ENCODE measurements at regions not wholly inside any gene's neighbourhood (a gene's known extent, or its start where the extent isn't known, plus 50 kb on each side); places are given as distances from the start of the nearest gene placed in this dataset.

GRCh38 chrX:128310912-128311311 lies 258.7 kb upstream of the ACTRT1 start:
- Histone ChIP-seq H3K4me2 (ENCODE audit: low read depth, low read length, poor library complexity, severe bottlenecking) (no peak overlapping the region), H3K4me3 (ENCODE audit: insufficient read depth, low read length, poor library complexity, severe bottlenecking) (no peak overlapping the region), H3K9me2 (replicated peaks; ENCODE audit: insufficient read depth, low read length) (no peaks in the 10 kb centered on the region), H3K27ac (ENCODE audit: low read depth, low read length) (no peak overlapping the region), H3K79me2 (ENCODE audit: insufficient read depth, low read length) (no peaks in the 10 kb centered on the region), H3K9ac (ENCODE audit: low read length) (no peak overlapping the region), H2AFZ (ENCODE audit: low read depth, low read length, severe bottlenecking) (no peak overlapping the region), H4K20me1 (ENCODE audit: low read depth, low read length) (no peaks in the 10 kb centered on the region), H3F3A (ENCODE audit: insufficient read depth) (no peaks in the 10 kb centered on the region), H3K9me3 (ENCODE audit: insufficient read depth, low read length) (no peaks in the 10 kb centered on the region), H3K27me3 (ENCODE audit: low read length) (no peaks in the 10 kb centered on the region), H3K36me3 (ENCODE audit: low read length) (no peaks in the 10 kb centered on the region)
- no peak for TF ChIP-seq EZH2phosphoT487 (conservative IDR thresholded peaks at IDR 0.05; ENCODE audit: low read length)
- TF ChIP-seq CTCF (IDR thresholded peaks at IDR 0.05; ENCODE audit: insufficient read depth, low read length, poor library complexity, severe bottlenecking) = no peak

GRCh38 chrX:128309311-128309710 lies 257.1 kb upstream of the ACTRT1 start:
- no peak overlapping the region for H2AFZ ChIP-seq (ENCODE audit: low read depth, low read length, severe bottlenecking)
- H3K9me2 ChIP-seq (replicated peaks; ENCODE audit: insufficient read depth, low read length) = no peaks in the 10 kb centered on the region
- no peak for TF ChIP-seq CTCF (IDR thresholded peaks at IDR 0.05; ENCODE audit: insufficient read depth, low read length, poor library complexity, severe bottlenecking)
- no peak for TF ChIP-seq EZH2phosphoT487 (conservative IDR thresholded peaks at IDR 0.05; ENCODE audit: low read length)
- H4K20me1 ChIP-seq (ENCODE audit: low read depth, low read length) = no peaks in the 10 kb centered on the region
- no peak overlapping the region for H3K4me2 ChIP-seq (ENCODE audit: low read depth, low read length, poor library complexity, severe bottlenecking)
- H3K4me3 ChIP-seq (ENCODE audit: insufficient read depth, low read length, poor library complexity, severe bottlenecking) = no peak overlapping the region
- H3K27ac ChIP-seq (ENCODE audit: low read depth, low read length) = no peak overlapping the region
- H3F3A ChIP-seq (ENCODE audit: insufficient read depth) = no peaks in the 10 kb centered on the region
- no peak overlapping the region for H3K9ac ChIP-seq (ENCODE audit: low read length)
- H3K79me2 ChIP-seq (ENCODE audit: insufficient read depth, low read length) = no peaks in the 10 kb centered on the region
- H3K27me3 ChIP-seq (ENCODE audit: low read length) = no peaks in the 10 kb centered on the region
- H3K36me3 ChIP-seq (ENCODE audit: low read length) = no peaks in the 10 kb centered on the region
- H3K9me3 ChIP-seq (ENCODE audit: insufficient read depth, low read length) = no peaks in the 10 kb centered on the region

GRCh38 chrX:128294198-128294597 lies 242.0 kb upstream of the ACTRT1 start:
- Histone ChIP-seq H2AFZ (ENCODE audit: low read depth, low read length, severe bottlenecking) (no peak overlapping the region), H3K9me3 (ENCODE audit: insufficient read depth, low read length) (no peaks in the 10 kb centered on the region), H4K20me1 (ENCODE audit: low read depth, low read length) (no peaks in the 10 kb centered on the region), H3K4me2 (ENCODE audit: low read depth, low read length, poor library complexity, severe bottlenecking) (no peak overlapping the region), H3K9me2 (replicated peaks; ENCODE audit: insufficient read depth, low read length) (no peaks in the 10 kb centered on the region), H3K79me2 (ENCODE audit: insufficient read depth, low read length) (no peaks in the 10 kb centered on the region), H3K27ac (ENCODE audit: low read depth, low read length) (no peak overlapping the region), H3K27me3 (ENCODE audit: low read length) (no peaks in the 10 kb centered on the region), H3K4me3 (ENCODE audit: insufficient read depth, low read length, poor library complexity, severe bottlenecking) (no peak overlapping the region), H3K9ac (ENCODE audit: low read length) (no peak overlapping the region), H3K36me3 (ENCODE audit: low read length) (no peaks in the 10 kb centered on the region), H3F3A (ENCODE audit: insufficient read depth) (no peaks in the 10 kb centered on the region)
- TF ChIP-seq EZH2phosphoT487 (conservative IDR thresholded peaks at IDR 0.05; ENCODE audit: low read length) (no peak), CTCF (IDR thresholded peaks at IDR 0.05; ENCODE audit: insufficient read depth, low read length, poor library complexity, severe bottlenecking) (no peak)

Measured in SU-DHL-6 (cell line).